ENCODE measurements at regions not wholly inside any gene's neighbourhood (a gene's known extent, or its start where the extent isn't known, plus 50 kb on each side); places are given as distances from the start of the nearest gene placed in this dataset.

DNA sequence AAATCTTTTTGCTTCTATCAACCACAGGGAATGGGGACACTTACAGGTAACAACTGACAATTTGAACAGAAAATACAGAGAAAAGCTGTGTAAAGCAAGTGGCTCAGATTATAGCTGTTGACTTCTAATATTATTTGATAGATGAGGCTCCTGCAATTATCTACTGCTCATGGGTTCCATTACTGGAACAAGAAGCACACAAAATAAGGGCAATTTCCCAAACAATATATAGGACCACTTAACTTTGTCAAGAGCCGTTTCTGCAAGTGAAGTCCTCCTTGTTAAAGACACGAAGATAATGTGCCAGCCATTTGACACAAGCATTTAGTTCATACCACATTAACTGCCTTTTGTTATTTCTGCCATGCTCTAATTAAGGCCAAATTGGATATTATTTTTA, 315.5 kb upstream of the ARID1B start:
- no peak for DNase-seq
- H3K27ac ChIP-seq = no peak overlapping the region
- H3K4me3 ChIP-seq = no peak overlapping the region
- 82 to 91% (median 88%) methylated on average over 2 of the region's 2 CpGs for WGBS, 5 donors
- intact Hi-C loops (cut with DNase I; ENCODE audit: low total_unique reads) = no loop called here
- TF ChIP-seq EP300 (IDR thresholded peaks at IDR 0.05) (no peak), POLR2AphosphoS5 (IDR thresholded peaks at IDR 0.05) (no peak), POLR2A (IDR thresholded peaks at IDR 0.05) (no peak), CTCF (IDR thresholded peaks at IDR 0.05) (no peak)
- no peaks in the 10 kb centered on the region for H3K36me3 ChIP-seq
- H3K4me1 ChIP-seq = no peaks in the 10 kb centered on the region
- no peaks in the 10 kb centered on the region for H3K9me3 ChIP-seq
- H3K27me3 ChIP-seq = no peaks in the 10 kb centered on the region

- no peak overlapping the region for H3K27ac ChIP-seq
- no peak for DNase-seq
- no peaks in the 10 kb centered on the region for H3K4me1 ChIP-seq
- no peaks in the 10 kb centered on the region for H3K27me3 ChIP-seq
- no peaks in the 10 kb centered on the region for H3K36me3 ChIP-seq
- intact Hi-C loops (cut with DNase I; ENCODE audit: low total_unique reads) = no loop called here
- H3K9me3 ChIP-seq = no peaks in the 10 kb centered on the region
- TF ChIP-seq EP300 (IDR thresholded peaks at IDR 0.05) (no peak), POLR2AphosphoS5 (IDR thresholded peaks at IDR 0.05) (no peak), CTCF (IDR thresholded peaks at IDR 0.05) (no peak), POLR2A (IDR thresholded peaks at IDR 0.05) (no peak)
- H3K4me3 ChIP-seq = no peak overlapping the region
These were observed 319.6 kb upstream of the ARID1B start for GRCh38 chr6:156457601-156458000.

DNA sequence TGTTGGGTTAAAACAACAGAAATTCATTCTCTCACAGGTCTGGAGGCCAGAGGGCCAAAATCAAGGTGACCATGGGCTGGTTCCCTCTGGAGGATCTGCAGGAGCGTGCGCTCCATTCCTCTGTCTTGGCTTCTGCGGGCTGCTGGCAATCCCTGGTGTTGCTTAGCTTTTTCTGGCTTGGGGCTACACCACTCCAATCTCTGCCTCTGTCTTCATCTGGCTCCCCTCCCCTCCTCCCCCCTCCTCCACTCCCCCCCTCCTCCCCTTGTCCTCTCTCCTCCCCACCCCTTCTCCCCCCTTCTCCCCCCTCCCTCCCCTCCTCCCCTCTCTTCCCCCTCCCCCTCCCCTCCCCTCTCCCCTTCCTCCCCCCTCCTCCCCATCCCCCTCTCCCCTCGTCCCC, 321.3 kb upstream of the ARID1B start:
- TF ChIP-seq POLR2AphosphoS5 (IDR thresholded peaks at IDR 0.05) (no peak), POLR2A (IDR thresholded peaks at IDR 0.05) (no peak), CTCF (IDR thresholded peaks at IDR 0.05) (no peak), EP300 (IDR thresholded peaks at IDR 0.05) (no peak)
- Histone ChIP-seq H3K36me3 (no peaks in the 10 kb centered on the region), H3K27me3 (no peaks in the 10 kb centered on the region), H3K27ac (no peak overlapping the region), H3K4me1 (no peaks in the 10 kb centered on the region), H3K9me3 (no peaks in the 10 kb centered on the region), H3K4me3 (no peak overlapping the region)
- no peak for DNase-seq
- intact Hi-C loops (cut with DNase I; ENCODE audit: low total_unique reads) = no loop called here
- 96 to 100% (median 98%) methylated on average over 3 of the region's 4 CpGs for WGBS, 5 donors

- H3K4me1 ChIP-seq = peaks cover 0 to under 1% (median 0%) of the 10 kb centered on the region in 4 donors
- H3K4me3 ChIP-seq = no peak overlapping the region
- no peaks in the 10 kb centered on the region for H3K36me3 ChIP-seq
- DNase-seq = no peak
- WGBS, 5 donors = 73 to 86% (median 76%) methylated on average over 8 of the region's 8 CpGs
- H3K27me3 ChIP-seq = no peaks in the 10 kb centered on the region
- TF ChIP-seq POLR2A (IDR thresholded peaks at IDR 0.05) (no peak), EP300 (IDR thresholded peaks at IDR 0.05) (no peak), POLR2AphosphoS5 (IDR thresholded peaks at IDR 0.05) (no peak), CTCF (IDR thresholded peaks at IDR 0.05) (no peak)
- no peak overlapping the region for H3K27ac ChIP-seq
- no peaks in the 10 kb centered on the region for H3K9me3 ChIP-seq
- intact Hi-C loops (cut with DNase I; ENCODE audit: low total_unique reads) = no loop called here
These were observed 322.3 kb upstream of the ARID1B start for GRCh38 chr6:156454867-156455266.

Data from stomach (tissue), 8 donors.